ENCODE measurements at regions not wholly inside any gene's neighbourhood (a gene's known extent, or its start where the extent isn't known, plus 50 kb on each side); places are given as distances from the start of the nearest gene placed in this dataset.

DNA sequence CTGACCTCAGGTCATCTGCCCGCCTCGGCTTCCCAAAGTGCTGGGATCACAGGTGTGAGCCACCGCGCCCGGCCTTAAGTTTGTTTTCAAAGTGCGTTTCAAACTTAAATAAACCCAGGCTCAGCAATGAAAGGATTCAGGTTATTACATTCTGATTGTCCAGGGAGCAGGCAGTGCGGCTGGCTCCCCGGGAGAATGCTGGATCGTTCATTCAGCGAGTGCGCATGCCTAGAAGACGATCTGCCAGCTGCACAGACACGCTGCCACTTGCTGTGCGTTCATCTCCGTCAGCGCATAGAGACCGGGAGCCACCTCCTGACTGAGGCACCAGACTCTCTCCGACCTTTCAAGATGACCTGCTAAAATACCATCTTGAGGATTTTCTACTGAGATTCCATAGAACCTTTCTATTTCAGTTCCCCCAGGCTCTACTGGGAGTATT, 163.9 kb upstream of the ZNF217 start:
- 89 to 93% (median 92%) methylated on average over 11 to 18 of the region's 18 CpGs for WGBS, 4 donors
- no peak for DNase-seq
- H3K4me3 ChIP-seq, result no peak overlapping the region
- no peaks in the 10 kb centered on the region for H3K4me1 ChIP-seq (replicated peaks in 1 of 2)
- no peaks in the 10 kb centered on the region for H3K36me3 ChIP-seq (replicated peaks in 1 of 2)
- H3K9me3 ChIP-seq (replicated peaks in 1 of 3), result no peaks in the 10 kb centered on the region
- no peaks in the 10 kb centered on the region for H3K27me3 ChIP-seq
- no peak overlapping the region for H3K27ac ChIP-seq
- TF ChIP-seq CTCF (IDR thresholded peaks at IDR 0.05) (no peak), POLR2A (IDR thresholded peaks at IDR 0.05) (no peak)
- intact Hi-C loops (cut with DNase I), result no loop called here

GRCh38 chr20:53755733-53756531, 162.3 kb upstream of the ZNF217 start:
- Histone ChIP-seq H3K27me3 (no peaks in the 10 kb centered on the region), H3K9me3 (replicated peaks in 1 of 3) (no peaks in the 10 kb centered on the region), H3K4me1 (replicated peaks in 1 of 2) (peaks cover 0 to 11% of the 10 kb centered on the region in 2 donors), H3K27ac (no peak overlapping the region), H3K36me3 (replicated peaks in 1 of 2) (no peaks in the 10 kb centered on the region), H3K4me3 (no peak overlapping the region)
- DNase-seq, result no peak
- WGBS, 4 donors, result 84 to 87% (median 86%) methylated on average over 8 of the region's 8 CpGs
- intact Hi-C loops (cut with DNase I), result no loop called here
- no peak for TF ChIP-seq POLR2A (IDR thresholded peaks at IDR 0.05)
- TF ChIP-seq CTCF (IDR thresholded peaks at IDR 0.05), result no peak

- peaks cover 0 to 11% of the 10 kb centered on the region in 2 donors for H3K4me1 ChIP-seq (replicated peaks in 1 of 2)
- no peak for DNase-seq
- H3K4me3 ChIP-seq, result peak overlapping the region in 1 of 4 donors; percentile 12
- intact Hi-C loops (cut with DNase I), result no loop called here
- H3K36me3 ChIP-seq (replicated peaks in 1 of 2), result no peaks in the 10 kb centered on the region
- TF ChIP-seq POLR2A (IDR thresholded peaks at IDR 0.05) (no peak), CTCF (IDR thresholded peaks at IDR 0.05) (no peak)
- WGBS, 4 donors, result 62 to 68% (median 64%) methylated on average over 2 of the region's 2 CpGs
- no peak overlapping the region for H3K27ac ChIP-seq
- H3K9me3 ChIP-seq (replicated peaks in 1 of 3), result no peaks in the 10 kb centered on the region
- H3K27me3 ChIP-seq, result no peaks in the 10 kb centered on the region
These were observed 160.3 kb upstream of the ZNF217 start for GRCh38 chr20:53753880-53754459.

- Histone ChIP-seq H3K4me1 (replicated peaks in 1 of 2) (peaks cover 0 to 11% of the 10 kb centered on the region in 2 donors), H3K36me3 (replicated peaks in 1 of 2) (no peaks in the 10 kb centered on the region), H3K9me3 (replicated peaks in 1 of 3) (no peaks in the 10 kb centered on the region), H3K4me3 (peak overlapping the region in 1 of 4 donors; percentile 12), H3K27me3 (no peaks in the 10 kb centered on the region), H3K27ac (no peak overlapping the region)
- TF ChIP-seq CTCF (IDR thresholded peaks at IDR 0.05) (no peak), POLR2A (IDR thresholded peaks at IDR 0.05) (no peak)
- WGBS, 4 donors, result 61 to 69% (median 63%) methylated on average over 16 of the region's 16 CpGs
- intact Hi-C loops (cut with DNase I), result no loop called here
- DNase-seq, result no peak
These were observed 159.6 kb upstream of the ZNF217 start for GRCh38 chr20:53752971-53753879.

Measured in adrenal gland (tissue), 9 donors.